Natural killer cell (primary cell): ENCODE measurements at regions not wholly inside any gene's neighbourhood (a gene's known extent, or its start where the extent isn't known, plus 50 kb on each side); places are given as distances from the start of the nearest gene placed in this dataset.

Source experiments
- ATAC-seq, 3 donors: fragments of 150-1000 bp in 2 of 3; fragments of 200-7000 bp in 1 of 3; cut with Tn5 transposase; 1 replicate in 1 of 3; 2 replicates in 2 of 3; pipeline ENCODE4 v1.10.0; 2021; ENCODE audit warnings: mild to moderate bottlenecking in 2 of 3, moderate library complexity in 2 of 3
- DNase-seq, 2 donors: peaks; one replicate each; pipeline versions ENCODE4 v3.0.0 to v3.0.0-alpha.2; 2013 to 2021; ENCODE audit warnings: mixed read lengths in 1 of 2
- H3K27ac ChIP-seq: one replicate; pipeline ENCODE4 v1.5.1; 2013; ENCODE audit warnings: mild to moderate bottlenecking, low read length
- H3K27me3 ChIP-seq: one replicate; pipeline ENCODE4 v1.6.1; 2013; ENCODE audit warnings: low read length; ENCODE audit not compliant: control insufficient read depth, insufficient read depth
- H3K36me3 ChIP-seq: one replicate; pipeline ENCODE4 v1.6.1; 2013; ENCODE audit warnings: low read length; ENCODE audit not compliant: control insufficient read depth, insufficient read depth
- H3K4me1 ChIP-seq: one replicate; pipeline ENCODE4 v1.6.1; 2013; ENCODE audit warnings: low read length; ENCODE audit not compliant: control insufficient read depth, insufficient read depth
- H3K4me3 ChIP-seq: one replicate; pipeline ENCODE4 v1.5.1; 2013; ENCODE audit warnings: low read length
- H3K9me3 ChIP-seq: one replicate; pipeline ENCODE4 v1.6.1; 2013; ENCODE audit warnings: low read length; ENCODE audit not compliant: control insufficient read depth, insufficient read depth
- H3K27ac Mint-ChIP-seq, 2 donors: one replicate each; pipeline ENCODE4 v1.8.0; 2022; ENCODE audit warnings: mild to moderate bottlenecking in 2 of 2, mixed read lengths in 2 of 2, moderate library complexity in 1 of 2
- H3K27me3 Mint-ChIP-seq, 2 donors: one replicate each; pipeline ENCODE4 v1.8.0; 2022; ENCODE audit warnings: low read depth in 2 of 2, mixed read lengths in 2 of 2
- H3K36me3 Mint-ChIP-seq: one replicate; pipeline ENCODE4 v1.8.0; 2022; ENCODE audit warnings: mixed read lengths
- H3K4me1 Mint-ChIP-seq, 2 donors: one replicate each; pipeline ENCODE4 v1.8.0; 2022; ENCODE audit warnings: mixed read lengths in 2 of 2
- H3K4me3 Mint-ChIP-seq: one replicate; pipeline ENCODE4 v1.8.0; 2022; ENCODE audit warnings: mild to moderate bottlenecking, moderate library complexity, mixed read lengths
- H3K9me3 Mint-ChIP-seq, 2 donors: one replicate each; pipeline ENCODE4 v1.8.0; 2022; ENCODE audit warnings: mixed read lengths in 2 of 2
- CTCF ChIP-seq: fragments of 200-600 bp; IDR thresholded peaks from one replicate; pipeline ENCODE4 v1.8.0; 2022; ENCODE audit warnings: antibody characterized with exemption
- WGBS: methylation state at CpG from one replicate; pipeline ENCODE4 v1.1.7; 2013; ENCODE audit warnings: missing lambda C conversion rate; ENCODE audit not compliant: insufficient coverage; 5-methylcytosine and 5-hydroxymethylcytosine counted together
- intact Hi-C: fragments of 100-400 bp; cut with micrococcal nuclease; formaldehyde crosslinking; loops from one replicate; pipeline ENCODE4 v1.14.2; 2022

GRCh38 chr20:51970858-51971257 lies 168.5 kb upstream of the SALL4 start:
- Histone ChIP-seq H3K9me3 (no peaks in the 10 kb centered on the region), H3K27ac (no peak overlapping the region), H3K36me3 (no peaks in the 10 kb centered on the region), H3K4me3 (no peak overlapping the region), H3K4me1 (peaks cover 3% of the 10 kb centered on the region), H3K27me3 (no peaks in the 10 kb centered on the region)
- no peak for ATAC-seq
- TF ChIP-seq CTCF = no peak
- no peak for DNase-seq
- Mint-ChIP-seq H3K36me3 (no peaks in the 10 kb centered on the region), H3K27ac (no peak overlapping the region), H3K4me1 (peaks cover 0 to 5% of the 10 kb centered on the region in 2 donors), H3K4me3 (no peak overlapping the region), H3K27me3 (no peaks in the 10 kb centered on the region), H3K9me3 (no peaks in the 10 kb centered on the region)
- WGBS = 94% methylated on average over 10 of the region's 10 CpGs
- intact Hi-C loops = no loop called here

DNA sequence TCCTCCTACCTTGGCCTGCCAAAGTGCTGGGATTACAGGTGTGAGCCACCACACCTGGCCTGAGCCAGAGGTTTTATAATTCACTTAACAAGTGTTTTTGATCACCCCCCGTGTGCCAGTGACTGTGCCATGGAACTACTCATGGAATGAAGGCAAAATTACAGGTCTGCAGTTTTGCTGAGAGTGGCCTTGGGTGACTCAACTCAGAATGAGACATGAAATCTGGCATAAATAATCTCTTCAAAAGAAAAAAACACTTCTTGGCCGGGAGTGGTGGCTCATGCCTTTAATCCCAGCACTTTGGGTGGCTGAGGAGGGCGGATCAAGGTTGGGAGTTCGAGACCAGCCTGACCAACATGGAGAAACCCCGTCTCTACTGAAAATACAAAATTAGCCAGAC lies 166.9 kb upstream of the SALL4 start:
- no peak for ATAC-seq
- H3K27me3 ChIP-seq = no peaks in the 10 kb centered on the region
- TF ChIP-seq CTCF = no peak
- intact Hi-C loops = no loop called here
- H3K27me3 Mint-ChIP-seq = no peaks in the 10 kb centered on the region
- WGBS = 83% methylated on average over 5 of the region's 5 CpGs
- no peak overlapping the region for H3K4me3 Mint-ChIP-seq
- H3K4me1 Mint-ChIP-seq = peaks cover 0 to 5% of the 10 kb centered on the region in 2 donors
- no peaks in the 10 kb centered on the region for H3K9me3 Mint-ChIP-seq
- no peak overlapping the region for H3K27ac Mint-ChIP-seq
- no peaks in the 10 kb centered on the region for H3K36me3 ChIP-seq
- DNase-seq = no peak
- no peaks in the 10 kb centered on the region for H3K36me3 Mint-ChIP-seq
- no peak overlapping the region for H3K27ac ChIP-seq
- H3K4me1 ChIP-seq = peaks cover 3% of the 10 kb centered on the region
- H3K4me3 ChIP-seq = no peak overlapping the region
- H3K9me3 ChIP-seq = no peaks in the 10 kb centered on the region

DNA sequence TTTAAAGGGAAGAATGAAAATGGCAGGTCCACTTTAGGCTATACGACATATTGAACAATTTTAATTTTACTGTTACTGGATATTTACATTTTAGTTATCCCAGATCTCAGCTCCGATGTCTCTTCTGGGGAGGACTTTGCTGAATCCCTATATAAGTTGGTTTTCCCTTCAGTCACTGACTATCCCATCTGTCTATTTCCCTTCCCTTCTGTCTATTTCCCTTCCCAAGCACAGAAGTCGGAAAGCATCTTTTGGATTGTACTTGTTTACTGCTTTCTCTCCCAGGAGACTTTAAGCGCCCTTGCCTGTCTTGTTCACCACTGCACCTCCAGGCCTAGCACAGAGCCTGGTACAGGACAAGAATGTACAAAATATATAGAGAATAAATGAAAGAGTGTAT lies 165.8 kb upstream of the SALL4 start:
- H3K4me1 Mint-ChIP-seq = peaks cover 0 to 5% of the 10 kb centered on the region in 2 donors
- ATAC-seq (no peak), DNase-seq (no peak)
- no peak overlapping the region for H3K27ac ChIP-seq
- intact Hi-C loops = no loop called here
- no peaks in the 10 kb centered on the region for H3K9me3 ChIP-seq
- peaks cover 3% of the 10 kb centered on the region for H3K4me1 ChIP-seq
- H3K27ac Mint-ChIP-seq = no peak overlapping the region
- no peak overlapping the region for H3K4me3 Mint-ChIP-seq
- H3K27me3 ChIP-seq = no peaks in the 10 kb centered on the region
- H3K36me3 Mint-ChIP-seq = no peaks in the 10 kb centered on the region
- H3K36me3 ChIP-seq = no peaks in the 10 kb centered on the region
- 100% methylated on average over 3 of the region's 4 CpGs for WGBS
- H3K27me3 Mint-ChIP-seq = no peaks in the 10 kb centered on the region
- H3K4me3 ChIP-seq = no peak overlapping the region
- no peak for TF ChIP-seq CTCF
- no peaks in the 10 kb centered on the region for H3K9me3 Mint-ChIP-seq

GRCh38 chr20:51966296-51966971 lies 164.1 kb upstream of the SALL4 start:
- Mint-ChIP-seq H3K36me3 (no peaks in the 10 kb centered on the region), H3K4me1 (peaks cover 0 to 5% of the 10 kb centered on the region in 2 donors), H3K9me3 (no peaks in the 10 kb centered on the region), H3K4me3 (no peak overlapping the region), H3K27ac (no peak overlapping the region), H3K27me3 (no peaks in the 10 kb centered on the region)
- no peaks in the 10 kb centered on the region for H3K9me3 ChIP-seq
- intact Hi-C loops = loop anchor here (1.0 kb wide), 1 partner anchor 327 kb away; no protein-coding TSS in a partner anchor
- DNase-seq (peak in 1 of 2 donors; percentile 30), ATAC-seq (peak in 1 of 3 donors; percentile 65)
- no peaks in the 10 kb centered on the region for H3K27me3 ChIP-seq
- H3K27ac ChIP-seq = no peak overlapping the region
- peak; percentile 58 for TF ChIP-seq CTCF
- peaks cover 3% of the 10 kb centered on the region for H3K4me1 ChIP-seq
- H3K36me3 ChIP-seq = no peaks in the 10 kb centered on the region
- 61% methylated on average over 6 of the region's 8 CpGs for WGBS
- H3K4me3 ChIP-seq = no peak overlapping the region
